Loucy (cell line): ENCODE measurements at regions not wholly inside any gene's neighbourhood (a gene's known extent, or its start where the extent isn't known, plus 50 kb on each side); places are given as distances from the start of the nearest gene placed in this dataset.

ENCODE experiments used
- EZH2phosphoT487 ChIP-seq: fragments of 200-600 bp; IDR thresholded peaks from 2 replicates; pipeline ENCODE4 v1.6.1; 2018; ENCODE audit warnings: antibody characterized with exemption, mild to moderate bottlenecking, moderate library complexity, borderline replicate concordance
- TF ChIP-seq, protein P1 (sequence below): fragments of 200-600 bp; sonication (generic); conservative IDR thresholded peaks from 2 replicates; pipeline ENCODE4 v1.5.1; 2014; ENCODE audit warnings: mild to moderate bottlenecking, antibody characterized with exemption, low read length

DNA sequence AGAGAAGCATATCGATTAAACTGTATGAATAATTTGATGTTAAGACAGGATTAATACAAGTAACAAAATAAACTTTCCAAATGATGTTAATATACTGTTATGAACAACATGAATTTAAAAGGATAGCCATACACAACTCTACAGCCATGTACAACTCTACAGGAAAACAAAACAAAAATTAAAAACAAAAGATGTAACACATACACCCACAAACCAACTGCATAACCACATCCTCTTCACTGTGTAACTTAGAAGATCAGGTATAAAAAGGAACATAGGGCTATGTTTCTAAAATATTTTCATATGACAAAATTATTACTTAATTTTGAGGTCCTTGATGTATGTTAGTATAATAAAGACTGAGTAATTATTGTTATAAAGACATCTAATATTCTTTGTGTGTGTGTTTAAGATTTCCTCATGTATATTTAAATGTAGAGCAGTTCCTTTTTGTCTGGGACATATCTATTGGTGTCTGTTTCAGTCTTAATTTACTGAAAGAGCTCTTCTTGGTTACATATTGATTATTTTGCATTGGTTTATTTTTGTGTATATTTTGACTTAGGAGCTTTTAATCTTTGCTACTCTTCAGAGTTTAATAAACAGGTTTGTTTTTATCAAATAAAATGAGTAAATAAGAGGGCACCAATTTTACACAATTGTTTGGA lies 966.8 kb upstream of the CTNND2 start:
- TF ChIP-seq, protein P1, sequence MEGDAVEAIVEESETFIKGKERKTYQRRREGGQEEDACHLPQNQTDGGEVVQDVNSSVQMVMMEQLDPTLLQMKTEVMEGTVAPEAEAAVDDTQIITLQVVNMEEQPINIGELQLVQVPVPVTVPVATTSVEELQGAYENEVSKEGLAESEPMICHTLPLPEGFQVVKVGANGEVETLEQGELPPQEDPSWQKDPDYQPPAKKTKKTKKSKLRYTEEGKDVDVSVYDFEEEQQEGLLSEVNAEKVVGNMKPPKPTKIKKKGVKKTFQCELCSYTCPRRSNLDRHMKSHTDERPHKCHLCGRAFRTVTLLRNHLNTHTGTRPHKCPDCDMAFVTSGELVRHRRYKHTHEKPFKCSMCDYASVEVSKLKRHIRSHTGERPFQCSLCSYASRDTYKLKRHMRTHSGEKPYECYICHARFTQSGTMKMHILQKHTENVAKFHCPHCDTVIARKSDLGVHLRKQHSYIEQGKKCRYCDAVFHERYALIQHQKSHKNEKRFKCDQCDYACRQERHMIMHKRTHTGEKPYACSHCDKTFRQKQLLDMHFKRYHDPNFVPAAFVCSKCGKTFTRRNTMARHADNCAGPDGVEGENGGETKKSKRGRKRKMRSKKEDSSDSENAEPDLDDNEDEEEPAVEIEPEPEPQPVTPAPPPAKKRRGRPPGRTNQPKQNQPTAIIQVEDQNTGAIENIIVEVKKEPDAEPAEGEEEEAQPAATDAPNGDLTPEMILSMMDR, result no peak
- no peak for TF ChIP-seq EZH2phosphoT487
